Astrocyte (in vitro differentiated cells and primary cell): ENCODE measurements at regions not wholly inside any gene's neighbourhood (a gene's known extent, or its start where the extent isn't known, plus 50 kb on each side); places are given as distances from the start of the nearest gene placed in this dataset.

Experiments
- CTCF ChIP-seq: IDR thresholded peaks from 2 replicates; pipeline ENCODE4 v1.5.1; 2011; ENCODE audit warnings: low read depth, mild to moderate bottlenecking, inconsistent platforms, low read length, moderate library complexity; ENCODE audit not compliant: insufficient read depth
- EZH2 ChIP-seq: IDR thresholded peaks from 2 replicates; pipeline ENCODE4 v1.6.1; 2012; ENCODE audit warnings: mild to moderate bottlenecking, low read length, inconsistent platforms; ENCODE audit not compliant: insufficient read depth

DNA sequence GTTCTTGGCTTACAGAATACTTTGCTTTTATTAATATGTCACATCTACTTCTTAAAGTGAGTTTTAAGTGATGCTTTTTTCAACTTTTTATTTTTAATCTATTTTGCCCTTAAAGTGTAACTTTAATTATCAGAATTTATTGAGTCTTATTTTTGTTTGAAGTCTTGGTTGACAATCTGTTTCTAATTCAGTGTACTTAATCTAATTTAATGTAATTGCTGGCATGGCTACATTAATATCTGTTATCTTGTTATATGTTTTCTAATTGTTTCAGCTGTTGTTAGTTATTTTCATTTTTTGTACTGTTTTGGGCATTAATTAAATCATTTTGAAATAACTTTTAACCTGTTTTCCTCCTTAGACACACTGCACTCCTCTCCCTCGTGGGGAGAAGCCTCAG lies 558.7 kb upstream of the EYS start:
- TF ChIP-seq CTCF = no peak
- TF ChIP-seq EZH2 = no peak
